Heart left ventricle (tissue), 16 donors: ENCODE measurements at regions not wholly inside any gene's neighbourhood (a gene's known extent, or its start where the extent isn't known, plus 50 kb on each side); places are given as distances from the start of the nearest gene placed in this dataset.

Experiments
- ATAC-seq, 4 donors: fragments of 200-7000 bp; cut with Tn5 transposase; one replicate each; pipeline ENCODE4 v1.9.1; 2020 to 2022; ENCODE audit warnings: moderate library complexity in 4 of 4, mild to moderate bottlenecking in 3 of 4, moderate number of reproducible peaks in 1 of 4
- DNase-seq, 5 donors: peaks; one replicate each; pipeline ENCODE4 v3.0.0-alpha.2; 2020
- H3K27ac ChIP-seq, 12 donors: fragments of 200-600 bp; sonication (generic) in 4 of 12; one replicate each; pipeline versions ENCODE4 v1.5.0 to v1.8.0; 2016 to 2022; ENCODE audit warnings: mild to moderate bottlenecking in 2 of 12
- H3K27me3 ChIP-seq, 9 donors: fragments of 200-600 bp; sonication (generic) in 2 of 9; one replicate each; pipeline versions ENCODE4 v1.5.1 to v1.8.0; 2016 to 2022; ENCODE audit warnings: mild to moderate bottlenecking in 3 of 9
- H3K36me3 ChIP-seq, 9 donors: fragments of 200-600 bp; sonication (generic) in 2 of 9; one replicate each; pipeline versions ENCODE4 v1.5.0 to v1.8.0; 2018 to 2022; ENCODE audit warnings: mild to moderate bottlenecking in 2 of 9
- H3K4me1 ChIP-seq, 12 donors: fragments of 200-600 bp; sonication (generic) in 4 of 12; one replicate each; pipeline versions ENCODE4 v1.5.0 to v1.8.0; 2016 to 2022; ENCODE audit warnings: mild to moderate bottlenecking in 3 of 12
- H3K4me3 ChIP-seq, 12 donors: fragments of 200-600 bp; sonication (generic) in 4 of 12; one replicate each; pipeline versions ENCODE4 v1.5.0 to v1.8.0; 2017 to 2022; ENCODE audit warnings: mild to moderate bottlenecking in 9 of 12, moderate library complexity in 4 of 12
- H3K9me3 ChIP-seq, 12 donors: fragments of 200-600 bp; sonication (generic) in 4 of 12; one replicate each; pipeline versions ENCODE4 v1.5.0 to v1.8.0; 2016 to 2022; ENCODE audit warnings: mild to moderate bottlenecking in 1 of 12
- CTCF ChIP-seq, 12 donors: fragments of 200-600 bp; sonication (generic) in 4 of 12; IDR thresholded peaks; one replicate each; pipeline versions ENCODE4 v1.5.0 to v1.8.0; 2018 to 2022; ENCODE audit warnings: antibody characterized with exemption in 12 of 12, mild to moderate bottlenecking in 5 of 12
- POLR2A ChIP-seq, 2 donors: fragments of 450-650 bp; IDR thresholded peaks; one replicate each; pipeline ENCODE4 v1.6.1; 2017; ENCODE audit warnings: antibody characterized with exemption in 2 of 2, mild to moderate bottlenecking in 2 of 2, moderate library complexity in 2 of 2
- WGBS, 4 donors: extraction: QIAGEN DNeasy Blood & Tissue Kit in 2 of 4; methylation state at CpG; one replicate each; pipeline versions ENCODE4 v1.1.5 to v1.1.7; 2013 to 2018; 5-methylcytosine and 5-hydroxymethylcytosine counted together
- intact Hi-C, 10 donors: fragments of 100-400 bp; cut with DNase I; formaldehyde crosslinking; loops; one replicate each; pipeline versions ENCODE4 v1.11.1 to v1.14.2; 2022
- donor health status: ischemic (EF 13 %, LVEDD 7.1; RV severe dilation, severe dysfunction).
- donor health status: healthy with polysubstance abuse.
- donor health status: DM: no; HTN: yes; CAD: no.
- donor health status: DM: no; HTN: no; CAD: no.
- donor health status: ischemic (EF 25% LVEDD 6.9; RV normal size, moderate dysfunction).
- donor health status: ischemic (EF 25% LVEDD 5.7; RV mildly dilated, moderate dysfunction).
- donor health status: healthy.
- donor health status: DM: yes; HTN: yes; CAD: no.
- donor health status: ischemic (EF 35%, LVEDD 5.7; RV mildly dilated, moderate dysfunction).
- donor health status: nonischemic (EF 11% LVEDD 7.7; RV severe dilation, severe dysfunction).
- donor health status: DM: yes; HTN: yes; CAD: no.
- donor health status: PGD.
- donor health status: ischemic (EF 29% LVEDD 5.4; RV normal size, mild dysfunction).
- donor health status: nonischemic (EF 23%, LVEDD 6.1; RV moderate dilation, normal function).

- TF ChIP-seq CTCF (IDR thresholded peaks at IDR 0.05): no peak
- Histone ChIP-seq H3K9me3 (no peaks in the 10 kb centered on the region), H3K27ac (peak overlapping the region; percentile 71 to 93 (median 82)), H3K27me3 (peaks cover 0 to 23% (median 0%) of the 10 kb centered on the region in 9 donors), H3K36me3 (no peaks in the 10 kb centered on the region), H3K4me1 (peaks cover 0 to 54% (median 23%) of the 10 kb centered on the region in 12 donors), H3K4me3 (no peak overlapping the region)
- ATAC-seq (peak; percentile 56 to 75 (median 62)), DNase-seq (peak; percentile 63 to 88 (median 82))
- intact Hi-C loops: loop anchor here in 3 of 10 donors (1.0 to 5.0 kb wide), 3 partner anchors 17 to 86 kb away; no protein-coding TSS in a partner anchor
- WGBS, 4 donors: 30 to 46% (median 35%) methylated on average over 8 to 9 of the region's 9 CpGs
Measured at GRCh38 chr3:126270145-126270811, 86.9 kb downstream of the KLF15 start.

GRCh38 chr3:126269354-126269753, 87.9 kb downstream of the KLF15 start:
- Histone ChIP-seq H3K27ac (peak overlapping the region; percentile 8 to 93 (median 84)), H3K9me3 (no peaks in the 10 kb centered on the region), H3K4me3 (no peak overlapping the region), H3K4me1 (peaks cover 0 to 54% (median 23%) of the 10 kb centered on the region in 12 donors), H3K27me3 (peaks cover 0 to 23% (median 0%) of the 10 kb centered on the region in 9 donors), H3K36me3 (no peaks in the 10 kb centered on the region)
- DNase-seq (no peak), ATAC-seq (no peak)
- intact Hi-C loops: loop anchor here in 3 of 10 donors (5.0 kb wide), 1 partner anchor 88 kb away; the partner anchor contains the start of gene KLF15 (in 3 of the 3)
- WGBS, 4 donors: 69 to 77% (median 76%) methylated on average over 4 of the region's 4 CpGs
- TF ChIP-seq POLR2A (IDR thresholded peaks at IDR 0.05) (no peak), CTCF (IDR thresholded peaks at IDR 0.05) (no peak)

- TF ChIP-seq CTCF (IDR thresholded peaks at IDR 0.05): no peak
- TF ChIP-seq POLR2A (IDR thresholded peaks at IDR 0.05): no peak
- peak in 1 of 5 donors; percentile 37 for DNase-seq
- WGBS, 4 donors: 71 to 83% (median 80%) methylated on average over 1 to 3 of the region's 3 CpGs
- no peak for ATAC-seq
- Histone ChIP-seq H3K36me3 (no peaks in the 10 kb centered on the region), H3K4me3 (no peak overlapping the region), H3K27me3 (peaks cover 0 to 23% (median 0%) of the 10 kb centered on the region in 9 donors), H3K4me1 (peaks cover 0 to 54% (median 23%) of the 10 kb centered on the region in 12 donors), H3K27ac (peak overlapping the region in 11 of 12 donors; percentile 8 to 93 (median 87)), H3K9me3 (no peaks in the 10 kb centered on the region)
- intact Hi-C loops: loop anchor here in 3 of 10 donors (5.0 kb wide), 1 partner anchor 88 kb away; the partner anchor contains the start of gene KLF15 (in 3 of the 3)
Measured at GRCh38 chr3:126268866-126269265, 88.3 kb downstream of the KLF15 start.

GRCh38 chr3:126267976-126268615, 87.7 kb upstream of the ALDH1L1 start:
- Histone ChIP-seq H3K27ac (peak overlapping the region; percentile 52 to 93 (median 89)), H3K36me3 (no peaks in the 10 kb centered on the region), H3K9me3 (no peaks in the 10 kb centered on the region), H3K4me1 (peaks cover 0 to 54% (median 23%) of the 10 kb centered on the region in 12 donors), H3K4me3 (peak overlapping the region in 11 of 12 donors; percentile 0 to 47 (median 43)), H3K27me3 (peaks cover 0 to 23% (median 0%) of the 10 kb centered on the region in 9 donors)
- 64 to 71% (median 67%) methylated on average over 15 of the region's 15 CpGs for WGBS, 4 donors
- intact Hi-C loops: loop anchor here in 5 of 10 donors (1.0 to 5.0 kb wide), 3 partner anchors 87 to 89 kb away; partner anchors contain the start of gene KLF15 (in 4 of the 5)
- TF ChIP-seq CTCF (IDR thresholded peaks at IDR 0.05) (no peak), POLR2A (IDR thresholded peaks at IDR 0.05) (no peak)
- ATAC-seq (no peak), DNase-seq (peak in 1 of 5 donors; percentile 51)
